ENCODE measurements at regions not wholly inside any gene's neighbourhood (a gene's known extent, or its start where the extent isn't known, plus 50 kb on each side); places are given as distances from the start of the nearest gene placed in this dataset.
"Not testable (repeated sequence)": the region's sequence is repeated elsewhere in the genome, so short reads cannot be mapped to it uniquely, and the experiment has no call there.

GRCh38 chr11:134942681-134943080 is 530.6 kb upstream of the B3GAT1 start:
- no peak for DNase-seq

GRCh38 chr11:134941936-134942600 is 530.0 kb upstream of the B3GAT1 start:
- not testable (repeated sequence) for DNase-seq

- no peak for DNase-seq
Observed at GRCh38 chr11:134941326-134941725, 529.3 kb upstream of the B3GAT1 start.

GRCh38 chr11:134940441-134941126 is 528.5 kb upstream of the B3GAT1 start:
- no peak for DNase-seq

- no peak for DNase-seq
Observed at GRCh38 chr11:134939905-134940304, 527.9 kb upstream of the B3GAT1 start.

- DNase-seq = no peak
Observed at GRCh38 chr11:134939031-134939430, 527.0 kb upstream of the B3GAT1 start.

- no peak for DNase-seq
Observed at GRCh38 chr11:134938212-134938611, 526.2 kb upstream of the B3GAT1 start.

GRCh38 chr11:134937193-134937592 is 525.2 kb upstream of the B3GAT1 start:
- not testable (repeated sequence) for DNase-seq

- no peak for DNase-seq
Observed at GRCh38 chr11:134932761-134933160, 520.7 kb upstream of the B3GAT1 start.

- no peak for DNase-seq
Observed at GRCh38 chr11:134925432-134925831, 513.4 kb upstream of the B3GAT1 start.

GRCh38 chr11:134923441-134923840 is 511.4 kb upstream of the B3GAT1 start:
- no peak for DNase-seq

- no peak for DNase-seq
Observed at GRCh38 chr11:134921938-134922337, 509.9 kb upstream of the B3GAT1 start.

- no peak for DNase-seq
Observed at GRCh38 chr11:134920851-134921608, 509.0 kb upstream of the B3GAT1 start.

- no peak for DNase-seq
Observed at GRCh38 chr11:134916421-134917213, 504.6 kb upstream of the B3GAT1 start.

GRCh38 chr11:134915881-134916280 is 503.8 kb upstream of the B3GAT1 start:
- no peak for DNase-seq

GRCh38 chr11:134915212-134915611 is 503.2 kb upstream of the B3GAT1 start:
- DNase-seq = no peak

- DNase-seq = no peak
Observed at GRCh38 chr11:134913999-134914590, 502.1 kb upstream of the B3GAT1 start.

- DNase-seq = no peak
Observed at GRCh38 chr11:134913391-134913790, 501.3 kb upstream of the B3GAT1 start.

- DNase-seq = no peak
Observed at GRCh38 chr11:134911514-134912180, 499.6 kb upstream of the B3GAT1 start.

- DNase-seq = no peak
Observed at GRCh38 chr11:134908583-134908982, 496.5 kb upstream of the B3GAT1 start.

- no peak for DNase-seq
Observed at GRCh38 chr11:134907636-134908035, 495.6 kb upstream of the B3GAT1 start.

- DNase-seq = no peak
Observed at GRCh38 chr11:134906356-134906955, 494.4 kb upstream of the B3GAT1 start.

All from CD4-positive, alpha-beta T cell treated with Interleukin-10 for 1 hour (primary cell).